ENCODE measurements at regions not wholly inside any gene's neighbourhood (a gene's known extent, or its start where the extent isn't known, plus 50 kb on each side); places are given as distances from the start of the nearest gene placed in this dataset.

DNA sequence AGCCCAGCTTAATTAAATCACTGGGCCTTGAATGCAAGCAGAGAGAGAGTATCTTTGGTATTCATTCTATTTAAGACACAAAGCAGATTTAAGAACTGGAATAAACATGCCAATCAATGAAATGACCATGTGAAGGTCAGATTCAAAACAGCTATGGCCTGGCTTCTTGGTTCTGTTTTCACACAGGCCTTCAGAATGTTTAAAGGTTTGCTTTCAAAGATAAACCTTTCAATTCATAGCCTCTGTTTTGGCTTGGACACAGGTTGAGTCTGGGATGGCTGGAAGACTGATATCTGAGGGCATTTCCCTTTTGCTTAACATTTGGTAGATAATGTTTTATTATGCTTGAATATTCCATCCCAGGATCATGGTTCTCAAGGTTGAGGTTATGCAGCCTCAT is 244.4 kb upstream of the KBTBD8 start:
- DNase-seq = no peak

- no peak for DNase-seq
Observed at GRCh38 chr3:66754613-66755012, 243.5 kb upstream of the KBTBD8 start.

GRCh38 chr3:66755924-66756323 is 242.2 kb upstream of the KBTBD8 start:
- DNase-seq = no peak

- no peak for DNase-seq
Observed at GRCh38 chr3:66756468-66757036, 241.6 kb upstream of the KBTBD8 start.

DNA sequence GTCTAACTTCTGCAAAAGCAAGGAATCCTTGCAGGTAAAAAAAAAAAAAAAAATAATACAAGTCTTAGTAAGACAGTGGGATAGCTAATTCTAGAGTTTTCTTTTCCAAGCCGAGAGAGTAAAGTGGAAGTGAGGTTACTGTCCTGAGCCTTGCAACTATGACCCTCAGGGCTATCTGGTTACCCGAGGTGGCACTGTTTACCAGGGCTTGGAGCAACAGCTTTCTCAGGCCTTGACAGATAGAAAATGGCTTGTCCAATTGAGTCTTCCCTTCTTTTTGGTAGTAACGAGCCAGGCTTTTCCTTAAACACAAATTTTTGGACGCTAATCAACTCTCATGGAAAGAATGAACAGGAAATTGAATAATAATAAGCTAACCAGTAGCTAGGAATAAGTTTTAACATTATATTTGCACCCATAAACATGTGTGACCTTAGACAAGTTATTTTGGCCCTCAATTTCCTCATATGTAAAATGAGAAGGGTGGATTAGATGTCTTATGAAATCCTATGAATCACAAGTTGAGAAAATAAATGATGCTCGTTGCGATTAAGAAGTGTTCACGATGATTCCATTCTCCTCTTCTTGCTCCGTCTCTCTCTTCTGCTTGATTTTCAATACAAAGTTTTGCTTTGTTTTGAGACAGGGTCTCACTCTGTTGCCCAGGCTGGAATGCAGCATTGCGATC is 236.9 kb upstream of the KBTBD8 start:
- DNase-seq = no peak

- no peak for DNase-seq
Observed at GRCh38 chr3:66762916-66763693, 235.0 kb upstream of the KBTBD8 start.

DNA sequence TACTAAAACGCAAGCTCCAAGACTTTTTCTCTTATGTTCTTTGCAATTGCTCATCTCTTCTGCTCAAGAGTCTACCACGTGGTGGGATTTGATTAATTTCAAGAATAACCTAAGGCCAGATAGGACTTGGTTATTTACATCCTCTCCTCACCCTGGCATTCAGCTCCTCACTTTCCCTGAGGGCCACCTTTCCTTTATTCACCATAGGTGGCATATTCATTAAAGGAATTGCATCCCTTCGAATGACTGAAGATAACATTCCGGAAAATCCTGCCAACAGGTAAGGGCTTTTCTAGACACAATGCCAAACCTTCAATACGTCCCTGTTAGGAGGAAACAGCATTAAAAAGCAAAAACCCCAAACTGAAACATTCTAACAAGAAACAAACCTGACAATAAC is 220.0 kb upstream of the KBTBD8 start:
- DNase-seq = no peak

- DNase-seq = no peak
Observed at GRCh38 chr3:66778777-66779176, 219.3 kb upstream of the KBTBD8 start.

- DNase-seq = no peak
Observed at GRCh38 chr3:66785191-66785909, 212.8 kb upstream of the KBTBD8 start.

GRCh38 chr3:66789580-66790237 is 208.4 kb upstream of the KBTBD8 start:
- DNase-seq = peak; percentile 75

DNA sequence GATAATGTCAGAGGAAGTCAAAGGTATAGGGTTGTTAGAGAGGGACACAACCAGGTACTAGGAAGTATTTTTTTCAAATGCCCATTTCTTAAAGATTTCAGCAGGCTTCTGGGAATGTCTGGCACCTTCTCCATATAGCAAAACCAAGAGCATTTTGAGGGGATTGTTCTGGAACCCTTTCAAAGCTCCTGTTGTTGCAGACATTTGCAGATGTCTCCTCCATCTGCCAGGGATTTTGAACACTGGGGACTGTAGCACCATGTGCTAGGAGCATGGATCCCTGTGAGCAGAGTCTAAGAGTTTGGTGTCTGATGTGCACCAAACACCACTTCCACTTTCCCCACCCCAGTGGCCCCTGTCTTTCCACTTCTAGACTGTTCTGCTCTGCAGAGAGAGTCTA is 206.0 kb upstream of the KBTBD8 start:
- DNase-seq = no peak

DNA sequence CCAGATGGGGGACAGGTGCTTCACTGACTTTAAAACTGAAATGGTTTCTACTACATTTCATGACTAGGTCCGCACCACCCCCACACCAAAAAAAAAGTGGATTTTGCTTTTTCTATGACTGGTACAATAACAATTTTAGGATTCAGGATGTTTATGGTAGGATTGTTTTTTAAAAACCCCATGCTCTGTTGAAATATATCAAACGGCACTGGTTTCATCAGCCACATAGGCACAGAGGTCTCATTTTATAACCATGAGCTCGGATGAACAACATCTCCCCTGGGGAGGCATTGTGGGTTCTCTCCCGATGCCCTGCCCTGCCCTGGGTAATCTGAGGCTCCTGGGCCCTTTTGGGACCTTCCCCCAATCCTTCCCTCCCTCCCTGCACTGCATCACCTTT is 202.7 kb upstream of the KBTBD8 start:
- no peak for DNase-seq

- DNase-seq = no peak
Observed at GRCh38 chr3:66796343-66796742, 201.8 kb upstream of the KBTBD8 start.

DNA sequence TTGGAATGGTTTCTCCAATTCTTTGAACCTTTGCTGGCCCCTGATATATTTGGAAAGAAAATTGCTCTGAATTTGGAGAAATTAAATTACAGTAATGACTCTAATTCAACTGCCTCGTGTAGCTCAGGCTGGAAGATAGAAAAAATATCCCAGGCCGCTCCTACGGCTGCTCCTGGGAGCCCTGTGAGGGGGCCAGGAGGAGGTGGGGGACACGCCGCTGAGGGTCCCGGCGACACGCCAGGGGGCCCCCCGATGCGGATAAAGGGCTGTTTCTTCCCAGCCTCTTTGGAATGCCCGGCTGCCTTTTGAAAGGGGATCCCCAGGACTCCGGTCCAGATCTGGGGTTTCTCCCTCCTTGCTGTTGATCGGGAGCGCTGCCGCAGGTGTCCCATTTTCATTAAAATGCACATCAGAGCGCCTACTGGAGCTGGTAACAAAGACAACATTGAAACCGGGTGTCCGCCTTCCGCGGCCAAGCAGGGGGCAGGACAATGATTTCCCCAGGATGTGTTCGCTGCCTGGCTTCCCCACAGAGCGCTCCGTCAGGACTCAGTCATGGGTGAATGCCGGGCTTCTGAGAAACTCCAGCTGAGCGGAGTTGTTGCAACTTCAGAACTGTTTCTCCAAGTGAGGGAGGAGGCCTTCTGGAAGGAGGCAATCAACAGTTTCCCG is 200.1 kb upstream of the KBTBD8 start:
- peak; percentile 35 for DNase-seq

DNA sequence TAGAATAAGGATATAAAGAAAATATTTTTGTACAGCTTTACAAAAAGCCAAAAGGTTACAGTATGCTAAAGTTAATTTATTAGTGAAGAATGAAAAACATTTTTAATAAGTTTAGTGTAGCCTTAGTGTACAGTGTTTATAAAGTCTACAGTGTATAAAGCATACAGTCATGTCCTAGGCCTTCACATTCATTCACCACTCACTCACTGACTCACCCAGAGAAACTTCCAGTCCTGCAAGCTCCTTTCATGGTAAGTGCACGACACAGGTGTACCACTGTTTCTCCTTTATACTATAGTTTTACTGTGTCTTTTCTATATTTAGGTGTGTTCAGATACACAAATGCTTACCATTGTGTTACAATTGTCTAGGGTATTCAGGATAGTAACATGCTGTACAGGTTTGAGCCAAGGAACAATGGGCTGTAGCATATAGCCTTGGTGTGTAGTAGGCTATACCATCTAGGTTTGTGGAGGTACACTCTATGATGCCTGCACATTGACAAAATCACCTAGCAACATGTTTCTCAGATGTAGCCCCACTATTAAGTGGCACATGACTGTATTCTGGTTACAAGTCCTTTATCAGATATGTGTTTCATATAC is 197.1 kb upstream of the KBTBD8 start:
- DNase-seq = no peak

- DNase-seq = peak; percentile 26
Observed at GRCh38 chr3:66803206-66803605, 194.9 kb upstream of the KBTBD8 start.

- DNase-seq = no peak
Observed at GRCh38 chr3:66803721-66804695, 194.1 kb upstream of the KBTBD8 start.

GRCh38 chr3:66808891-66809594 is 189.1 kb upstream of the KBTBD8 start:
- DNase-seq = no peak

GRCh38 chr3:66809595-66809958 is 188.5 kb upstream of the KBTBD8 start:
- DNase-seq = no peak

DNA sequence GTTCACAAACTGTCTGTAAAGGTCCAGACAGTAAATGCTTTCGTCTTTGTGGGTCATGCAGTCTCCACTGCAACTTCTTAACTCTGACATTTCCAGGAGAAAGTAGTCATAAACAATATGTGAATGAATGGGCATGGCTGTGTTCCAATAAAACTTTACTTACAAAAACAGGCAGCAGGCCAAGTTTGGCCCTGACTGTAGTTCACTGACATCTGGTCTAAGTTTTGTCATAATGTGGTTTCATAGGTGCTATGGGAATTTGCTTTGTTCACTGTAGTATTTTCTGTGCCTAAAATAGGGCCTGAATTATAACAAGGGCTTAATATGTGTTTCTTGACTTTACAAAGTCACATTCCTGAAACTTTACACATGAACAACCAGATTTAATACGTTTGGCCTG is 186.0 kb upstream of the KBTBD8 start:
- DNase-seq = no peak
